Neural progenitor cell (in vitro differentiated cells): ENCODE measurements at regions not wholly inside any gene's neighbourhood (a gene's known extent, or its start where the extent isn't known, plus 50 kb on each side); places are given as distances from the start of the nearest gene placed in this dataset.
A peak's percentile ranks its signal among the peaks of the same experiment; 100 is the strongest.

Source experiments
- DNase-seq: peaks from one replicate; pipeline ENCODE4 v3.0.0-alpha.2; 2016; ENCODE audit warnings: low spot score
- H2AFZ ChIP-seq: fragments of 200-600 bp; sonication (generic); replicated peaks from 2 replicates; pipeline ENCODE4 v1.6.1; 2016; ENCODE audit warnings: antibody characterized with exemption
- H3F3A ChIP-seq: fragments of 200-600 bp; sonication (generic); 2 replicates; pipeline ENCODE4 v1.6.1; 2016; ENCODE audit warnings: antibody characterized with exemption, low read depth
- H3K27ac ChIP-seq: fragments of 200-600 bp; sonication (generic); 2 replicates; pipeline ENCODE4 v1.5.1; 2016; ENCODE audit warnings: mild to moderate bottlenecking
- H3K27me3 ChIP-seq: fragments of 200-600 bp; sonication (generic); 2 replicates; pipeline ENCODE4 v1.6.1; 2016; ENCODE audit warnings: mild to moderate bottlenecking, moderate library complexity
- H3K36me3 ChIP-seq: fragments of 200-600 bp; sonication (generic); 2 replicates; pipeline ENCODE4 v1.5.1; 2016
- H3K4me1 ChIP-seq: fragments of 200-600 bp; sonication (generic); 2 replicates; pipeline ENCODE4 v1.6.1; 2016; ENCODE audit warnings: mixed run types
- H3K4me2 ChIP-seq: fragments of 200-600 bp; sonication (generic); 2 replicates; pipeline ENCODE4 v1.6.1; 2016
- H3K4me3 ChIP-seq: fragments of 200-600 bp; sonication (generic); 2 replicates; pipeline ENCODE4 v1.5.1; 2016
- H3K79me2 ChIP-seq: fragments of 200-600 bp; sonication (generic); 2 replicates; pipeline ENCODE4 v1.6.1; 2016; ENCODE audit warnings: low read depth
- H3K9ac ChIP-seq: fragments of 200-600 bp; sonication (generic); 2 replicates; pipeline ENCODE4 v1.6.1; 2016
- H3K9me3 ChIP-seq: fragments of 200-600 bp; sonication (generic); 2 replicates; pipeline ENCODE4 v1.5.1; 2016; ENCODE audit warnings: low read depth
- H4K20me1 ChIP-seq: fragments of 200-600 bp; sonication (generic); 2 replicates; pipeline ENCODE4 v1.6.1; 2016; ENCODE audit warnings: low read depth
- H3K27ac Mint-ChIP-seq: 3 replicates; pipeline ENCODE4 v1.8.0; 2021; ENCODE audit warnings: mixed read lengths
- H3K27me3 Mint-ChIP-seq: 2 replicates; pipeline ENCODE4 v1.8.0; 2022; ENCODE audit warnings: low read depth, mild to moderate bottlenecking, inconsistent platforms, moderate library complexity, mixed read lengths; ENCODE audit not compliant: insufficient read depth
- H3K36me3 Mint-ChIP-seq: 3 replicates; pipeline ENCODE4 v1.8.0; 2021; ENCODE audit warnings: mixed read lengths
- H3K4me1 Mint-ChIP-seq: 3 replicates; pipeline ENCODE4 v1.8.0; 2021; ENCODE audit warnings: mixed read lengths
- H3K4me3 Mint-ChIP-seq: 3 replicates; pipeline ENCODE4 v1.8.0; 2021; ENCODE audit warnings: mild to moderate bottlenecking, moderate library complexity, mixed read lengths
- H3K9me3 Mint-ChIP-seq: 3 replicates; pipeline ENCODE4 v1.8.0; 2020; ENCODE audit warnings: mixed read lengths
- CTCF ChIP-seq: fragments of 200-600 bp; sonication (generic); IDR thresholded peaks from 2 replicates; pipeline ENCODE4 v1.5.1; 2017; ENCODE audit warnings: antibody characterized with exemption, mild to moderate bottlenecking
- EZH2 ChIP-seq: fragments of 200-600 bp; sonication (generic); IDR thresholded peaks from 2 replicates; pipeline ENCODE4 v1.6.1; 2017; ENCODE audit warnings: antibody characterized with exemption, mild to moderate bottlenecking, moderate library complexity
- EZH2phosphoT487 ChIP-seq: fragments of 200-600 bp; sonication (generic); IDR thresholded peaks from 2 replicates; pipeline ENCODE4 v1.6.1; 2017; ENCODE audit warnings: antibody characterized with exemption

DNA sequence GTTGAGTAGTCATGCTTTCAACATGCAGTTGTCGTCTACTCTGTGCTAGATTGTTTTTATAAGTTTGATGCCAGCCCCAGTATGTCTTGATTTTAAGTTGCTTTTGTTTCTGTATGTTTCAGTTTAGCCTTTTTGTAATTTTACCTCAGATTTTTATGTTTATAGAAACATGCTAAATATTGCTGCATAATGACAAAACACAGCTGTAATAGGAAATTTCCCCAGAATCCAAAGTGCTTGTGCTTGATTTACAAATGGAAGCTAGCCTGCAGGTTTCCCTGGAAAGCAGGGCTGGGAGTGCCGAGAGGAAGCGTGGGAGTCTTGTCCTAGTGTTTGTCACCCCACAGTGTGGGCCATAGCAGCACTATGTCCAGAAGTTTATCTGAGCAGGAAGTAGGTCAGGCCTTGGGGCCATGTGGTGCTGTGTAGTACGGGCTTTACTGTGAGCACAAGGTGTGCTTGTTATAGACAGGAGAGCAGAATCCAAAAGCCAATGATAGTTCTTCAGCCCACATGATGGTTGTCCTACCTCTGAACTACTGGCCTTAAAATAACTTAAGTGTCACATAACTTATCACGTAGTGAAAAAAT, 100.0 kb upstream of the NREP start:
- no peaks in the 10 kb centered on the region for H3K27me3 ChIP-seq
- no peak overlapping the region for H3K27ac ChIP-seq
- no peak for DNase-seq
- H3K9ac ChIP-seq: no peak overlapping the region
- H3K4me1 ChIP-seq: peaks cover 43% of the 10 kb centered on the region
- H2AFZ ChIP-seq: no peak overlapping the region
- peaks cover 16% of the 10 kb centered on the region for H3F3A ChIP-seq
- peaks cover 37% of the 10 kb centered on the region for H3K4me1 Mint-ChIP-seq
- no peaks in the 10 kb centered on the region for H3K36me3 Mint-ChIP-seq
- no peak for TF ChIP-seq EZH2phosphoT487
- no peak for TF ChIP-seq EZH2
- no peak for TF ChIP-seq CTCF
- H4K20me1 ChIP-seq: no peaks in the 10 kb centered on the region
- no peak overlapping the region for H3K4me2 ChIP-seq
- no peak overlapping the region for H3K4me3 Mint-ChIP-seq
- no peaks in the 10 kb centered on the region for H3K79me2 ChIP-seq
- H3K9me3 Mint-ChIP-seq: no peaks in the 10 kb centered on the region
- H3K27me3 Mint-ChIP-seq: peaks cover 15% of the 10 kb centered on the region
- H3K9me3 ChIP-seq: no peaks in the 10 kb centered on the region
- H3K27ac Mint-ChIP-seq: no peak overlapping the region
- H3K36me3 ChIP-seq: no peaks in the 10 kb centered on the region
- H3K4me3 ChIP-seq: no peak overlapping the region

DNA sequence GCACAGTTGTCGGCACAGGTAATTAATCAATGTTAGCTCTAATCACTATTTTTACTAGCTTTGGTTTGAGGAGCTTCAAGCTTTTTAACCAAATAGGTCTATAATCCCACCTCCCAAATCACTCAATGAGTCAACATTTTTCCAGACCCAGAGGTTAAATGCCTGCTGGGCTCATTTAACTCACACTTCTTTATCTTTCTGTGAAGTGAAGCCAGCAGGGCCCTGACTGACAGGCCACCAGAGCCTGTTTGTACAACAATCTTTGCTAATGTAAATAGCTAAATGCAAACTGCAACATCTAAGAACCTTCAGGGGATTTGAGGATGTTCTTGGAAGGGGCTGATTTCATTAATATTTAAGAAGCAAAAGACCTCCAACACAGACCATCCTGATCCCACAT, 98.4 kb upstream of the NREP start:
- peak overlapping the region; percentile 23 for H3K4me2 ChIP-seq
- H3K4me3 Mint-ChIP-seq: peak overlapping the region; percentile 54
- no peaks in the 10 kb centered on the region for H3K9me3 Mint-ChIP-seq
- no peaks in the 10 kb centered on the region for H3K9me3 ChIP-seq
- peaks cover 15% of the 10 kb centered on the region for H3K27me3 Mint-ChIP-seq
- DNase-seq: peak; percentile 69
- no peaks in the 10 kb centered on the region for H3K36me3 Mint-ChIP-seq
- no peak overlapping the region for H3K4me3 ChIP-seq
- peaks cover 16% of the 10 kb centered on the region for H3F3A ChIP-seq
- H3K27ac Mint-ChIP-seq: peak overlapping the region; percentile 93
- H3K4me1 ChIP-seq: peaks cover 43% of the 10 kb centered on the region
- no peaks in the 10 kb centered on the region for H3K27me3 ChIP-seq
- no peak overlapping the region for H2AFZ ChIP-seq
- no peaks in the 10 kb centered on the region for H3K36me3 ChIP-seq
- no peaks in the 10 kb centered on the region for H3K79me2 ChIP-seq
- no peak for TF ChIP-seq EZH2phosphoT487
- TF ChIP-seq EZH2: no peak
- TF ChIP-seq CTCF: no peak
- H3K27ac ChIP-seq: no peak overlapping the region
- H3K9ac ChIP-seq: no peak overlapping the region
- peaks cover 37% of the 10 kb centered on the region for H3K4me1 Mint-ChIP-seq
- H4K20me1 ChIP-seq: no peaks in the 10 kb centered on the region

DNA sequence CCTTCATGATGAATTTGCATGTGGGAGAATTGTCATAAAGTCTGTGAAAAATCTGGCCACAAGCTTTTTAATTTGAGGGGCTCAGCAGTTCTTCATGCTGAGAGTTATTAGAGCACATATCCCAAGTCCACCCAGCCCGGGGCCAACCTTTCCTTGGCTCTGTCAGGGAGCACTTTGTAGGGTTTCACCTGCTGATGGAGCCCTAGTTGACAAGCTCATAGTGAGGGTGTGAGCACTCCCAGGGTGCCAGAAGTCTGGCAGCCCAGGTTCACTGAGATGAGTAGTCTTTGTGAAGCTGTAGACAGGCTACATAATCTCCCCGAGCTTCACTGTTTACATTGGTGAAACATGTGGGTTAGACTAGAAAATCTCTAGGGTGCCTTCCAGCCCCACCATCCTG, 97.2 kb upstream of the NREP start:
- Histone ChIP-seq H2AFZ (no peak overlapping the region), H3K9ac (no peak overlapping the region), H3K36me3 (no peaks in the 10 kb centered on the region), H3F3A (peaks cover 16% of the 10 kb centered on the region), H3K4me3 (no peak overlapping the region), H4K20me1 (no peaks in the 10 kb centered on the region), H3K4me1 (peaks cover 43% of the 10 kb centered on the region), H3K4me2 (peak overlapping the region; percentile 29), H3K79me2 (no peaks in the 10 kb centered on the region), H3K27ac (no peak overlapping the region), H3K9me3 (no peaks in the 10 kb centered on the region), H3K27me3 (no peaks in the 10 kb centered on the region)
- no peak overlapping the region for H3K4me3 Mint-ChIP-seq
- TF ChIP-seq EZH2phosphoT487 (no peak), CTCF (no peak), EZH2 (no peak)
- H3K9me3 Mint-ChIP-seq: no peaks in the 10 kb centered on the region
- peak; percentile 10 for DNase-seq
- H3K27me3 Mint-ChIP-seq: peaks cover 15% of the 10 kb centered on the region
- no peak overlapping the region for H3K27ac Mint-ChIP-seq
- H3K36me3 Mint-ChIP-seq: no peaks in the 10 kb centered on the region
- H3K4me1 Mint-ChIP-seq: peaks cover 37% of the 10 kb centered on the region
